ENCODE measurements at regions not wholly inside any gene's neighbourhood (a gene's known extent, or its start where the extent isn't known, plus 50 kb on each side); places are given as distances from the start of the nearest gene placed in this dataset.

- POLR2A ChIA-PET: no interaction called here
- no peaks in the 10 kb centered on the region for H3K27me3 ChIP-seq (ENCODE audit: control insufficient read depth in 1 of 2, insufficient read depth in 2 of 2, low read length in 2 of 2)
- H3K79me2 ChIP-seq (ENCODE audit: insufficient read depth, low read length): no peaks in the 10 kb centered on the region
- no peak overlapping the region for H3K9ac ChIP-seq (ENCODE audit: insufficient read depth, low read depth, low read length)
- in situ Hi-C loops (cut with HindIII; ENCODE audit: extremely low pct_ligation_motif_present, low pct_unique_long_range_greater_than_20kb) (no loop called here), intact Hi-C loops (cut with micrococcal nuclease; ENCODE audit: unreplicated experiment) (no loop called here)
- H3K4me1 ChIP-seq (ENCODE audit: insufficient read depth, low read length): no peaks in the 10 kb centered on the region
- no peak for FAIRE-seq
- H3K4me2 ChIP-seq (ENCODE audit: low read depth, low read length): no peak overlapping the region
- no peaks in the 10 kb centered on the region for H4K20me1 ChIP-seq (ENCODE audit: insufficient read depth, low read length)
- CTCF ChIA-PET (ENCODE audit: low intra/inter-chr PET ratio, low total read pairs): no interaction called here
- WGBS (ENCODE audit: low lambda C conversion rate): 26% methylated on average over 2 of the region's 2 CpGs
- no TSS peak for BruUV-seq (replicated peaks)
- no peak overlapping the region for H2AFZ ChIP-seq (ENCODE audit: low read length)
- H3K4me3 ChIP-seq (replicated peaks in 1 of 3; ENCODE audit: insufficient read depth in 1 of 3, low read depth in 2 of 3, low read length in 3 of 3): no peak overlapping the region
- H3K27ac ChIP-seq (ENCODE audit: extremely low read length, insufficient read depth, low read length): no peak overlapping the region
- H3K9me3 ChIP-seq (ENCODE audit: low read length): no peaks in the 10 kb centered on the region
- no peak for ATAC-seq
- H3K36me3 ChIP-seq (replicated peaks in 1 of 2; ENCODE audit: control insufficient read depth in 1 of 2, insufficient read depth in 2 of 2, low read length in 2 of 2): no peaks in the 10 kb centered on the region
- DNase-seq (ENCODE audit: low spot score): no peak
- TF ChIP-seq ATF1 (CRISPR knock-in tag; IDR thresholded peaks at IDR 0.05) (no peak), ZNF619 (CRISPR knock-in tag; IDR thresholded peaks at IDR 0.05) (no peak), XRCC5 (optimal IDR thresholded peaks at IDR 0.05; ENCODE audit: low read length) (no peak), LBX2 (CRISPR knock-in tag; IDR thresholded peaks at IDR 0.05; ENCODE audit: borderline replicate concordance) (no peak), LRRFIP1 (CRISPR knock-in tag; conservative IDR thresholded peaks at IDR 0.05) (no peak), ZBTB42 (CRISPR knock-in tag; IDR thresholded peaks at IDR 0.05) (no peak), ARID3A (IDR thresholded peaks at IDR 0.05; ENCODE audit: low read depth, low read length) (no peak), MATR3 (CRISPR knock-in tag; IDR thresholded peaks at IDR 0.05) (no peak), MLXIP (CRISPR knock-in tag; IDR thresholded peaks at IDR 0.05; ENCODE audit: borderline replicate concordance) (no peak), KDM5B (CRISPR knock-in tag; IDR thresholded peaks at IDR 0.05; ENCODE audit: borderline replicate concordance) (no peak), ZBTB21 (CRISPR knock-in tag; IDR thresholded peaks at IDR 0.05) (no peak), CENPBD1 (CRISPR knock-in tag; IDR thresholded peaks at IDR 0.05; ENCODE audit: borderline replicate concordance, low read depth) (no peak)
These were observed 555.3 kb upstream of the FTMT start for GRCh38 chr5:121296356-121296755.
